ENCODE measurements at regions not wholly inside any gene's neighbourhood (a gene's known extent, or its start where the extent isn't known, plus 50 kb on each side); places are given as distances from the start of the nearest gene placed in this dataset.

- TF ChIP-seq, protein P1, sequence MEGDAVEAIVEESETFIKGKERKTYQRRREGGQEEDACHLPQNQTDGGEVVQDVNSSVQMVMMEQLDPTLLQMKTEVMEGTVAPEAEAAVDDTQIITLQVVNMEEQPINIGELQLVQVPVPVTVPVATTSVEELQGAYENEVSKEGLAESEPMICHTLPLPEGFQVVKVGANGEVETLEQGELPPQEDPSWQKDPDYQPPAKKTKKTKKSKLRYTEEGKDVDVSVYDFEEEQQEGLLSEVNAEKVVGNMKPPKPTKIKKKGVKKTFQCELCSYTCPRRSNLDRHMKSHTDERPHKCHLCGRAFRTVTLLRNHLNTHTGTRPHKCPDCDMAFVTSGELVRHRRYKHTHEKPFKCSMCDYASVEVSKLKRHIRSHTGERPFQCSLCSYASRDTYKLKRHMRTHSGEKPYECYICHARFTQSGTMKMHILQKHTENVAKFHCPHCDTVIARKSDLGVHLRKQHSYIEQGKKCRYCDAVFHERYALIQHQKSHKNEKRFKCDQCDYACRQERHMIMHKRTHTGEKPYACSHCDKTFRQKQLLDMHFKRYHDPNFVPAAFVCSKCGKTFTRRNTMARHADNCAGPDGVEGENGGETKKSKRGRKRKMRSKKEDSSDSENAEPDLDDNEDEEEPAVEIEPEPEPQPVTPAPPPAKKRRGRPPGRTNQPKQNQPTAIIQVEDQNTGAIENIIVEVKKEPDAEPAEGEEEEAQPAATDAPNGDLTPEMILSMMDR (IDR thresholded peaks at IDR 0.05): no peak
- no peak for TF ChIP-seq POLR2A (IDR thresholded peaks at IDR 0.05)
These were observed 324.6 kb downstream of the CAAP1 start for GRCh38 chr9:26567976-26568375.

Data from lower leg skin (tissue), 3 donors.